SK-N-SH (cell line): ENCODE measurements at regions not wholly inside any gene's neighbourhood (a gene's known extent, or its start where the extent isn't known, plus 50 kb on each side); places are given as distances from the start of the nearest gene placed in this dataset.

Experiments used
- CTCF ChIA-PET: fragments of 300-600, 350-600 bp; formaldehyde crosslinking; extraction: SDS; loops from one replicate; lab custom pipeline; 2021; lab: Yijun Ruan, JAX
- POLR2A ChIA-PET: fragments of 350-600 bp; sonication (Branson Sonifier 250); formaldehyde crosslinking; extraction: SDS; loops from one replicate; lab custom pipeline; 2020; ENCODE audit warnings: antibody characterized with exemption, inconsistent platforms; lab: Yijun Ruan, JAX
- DNase-seq: peaks from one replicate; pipeline ENCODE4 v3.0.0; 2012
- H2AFZ ChIP-seq: fragments of 200-600 bp; sonication (generic); 2 replicates; pipeline ENCODE4 v1.8.1; 2016; ENCODE audit warnings: antibody characterized with exemption, mild to moderate bottlenecking, low read depth
- H3F3A ChIP-seq: fragments of 200-600 bp; sonication (generic); replicated peaks from 2 replicates; pipeline ENCODE3; 2016; ENCODE audit warnings: antibody characterized with exemption, mild to moderate bottlenecking; ENCODE audit not compliant: insufficient read depth
- H3K27ac ChIP-seq, 2 experiments: fragments of 200-500 bp in 1 of 2; fragments of 200-600 bp in 1 of 2; sonication (Bioruptor generic) in 1 of 2; sonication (generic), shearing (Covaris generic) in 1 of 2; 2 replicates each; pipeline versions ENCODE4 v1.5.1 to v1.6.1; 2014 to 2016; ENCODE audit warnings: low read depth in 2 of 2, inconsistent platforms in 1 of 2, low read length in 1 of 2, mild to moderate bottlenecking in 1 of 2, mixed read lengths in 1 of 2
- H3K27me3 ChIP-seq: fragments of 200-600 bp; sonication (generic), shearing (Covaris generic); 2 replicates; pipeline ENCODE4 v1.6.1; 2016; ENCODE audit warnings: mixed run types; ENCODE audit not compliant: insufficient read depth
- H3K36me3 ChIP-seq, 2 experiments: fragments of 200-500 bp in 1 of 2; fragments of 200-600 bp in 1 of 2; sonication (Bioruptor generic) in 1 of 2; sonication (generic) in 1 of 2; replicated peaks in 1 of 2; 2 replicates each; pipeline versions ENCODE3 to v1.5.1; 2014 to 2016; ENCODE audit warnings: low read length in 1 of 2, mild to moderate bottlenecking in 1 of 2; ENCODE audit not compliant: insufficient read depth in 2 of 2, control insufficient read depth in 1 of 2
- H3K4me1 ChIP-seq, 2 experiments: fragments of 200-500 bp in 1 of 2; fragments of 200-600 bp in 1 of 2; sonication (Bioruptor generic) in 1 of 2; sonication (generic), shearing (Covaris generic) in 1 of 2; 2 replicates each; pipeline versions ENCODE4 v1.5.1 to v1.6.1; 2014 to 2016; ENCODE audit warnings: low read depth in 1 of 2, low read length in 1 of 2, mixed run types in 1 of 2; ENCODE audit not compliant: insufficient read depth in 2 of 2, control insufficient read depth in 1 of 2
- H3K4me2 ChIP-seq: fragments of 200-600 bp; sonication (generic), shearing (Covaris generic); 2 replicates; pipeline ENCODE4 v1.6.1; 2017; ENCODE audit warnings: mixed run types
- H3K4me3 ChIP-seq, 2 experiments: fragments of 200-500 bp in 1 of 2; fragments of 200-600 bp in 1 of 2; sonication (Bioruptor generic) in 1 of 2; sonication (generic), shearing (Covaris generic) in 1 of 2; 2 replicates each; pipeline versions ENCODE4 v1.5.1 to v1.8.1; 2014 to 2016; ENCODE audit warnings: low read depth in 2 of 2, inconsistent platforms in 1 of 2, low read length in 1 of 2, mild to moderate bottlenecking in 1 of 2, mixed read lengths in 1 of 2, moderate library complexity in 1 of 2
- H3K79me2 ChIP-seq: fragments of 200-600 bp; sonication (generic); 2 replicates; pipeline ENCODE4 v1.8.1; 2017; ENCODE audit warnings: mild to moderate bottlenecking; ENCODE audit not compliant: insufficient read depth
- H3K9ac ChIP-seq: fragments of 200-600 bp; sonication (generic); 2 replicates; pipeline ENCODE4 v1.6.1; 2017; ENCODE audit warnings: mixed run types
- H3K9me2 ChIP-seq: fragments of 200-600 bp; sonication (generic); 2 replicates; pipeline ENCODE4 v1.6.1; 2017; ENCODE audit warnings: mixed run types
- H3K9me3 ChIP-seq: fragments of 200-600 bp; sonication (generic); 2 replicates; pipeline ENCODE4 v1.6.1; 2017; ENCODE audit warnings: mixed run types, mild to moderate bottlenecking, moderate library complexity
- H4K20me1 ChIP-seq: fragments of 200-600 bp; sonication (generic); 2 replicates; pipeline ENCODE4 v1.6.1; 2017; ENCODE audit warnings: mild to moderate bottlenecking, mixed run types; ENCODE audit not compliant: insufficient read depth
- CHD2 ChIP-seq: fragments of 150-350 bp; IDR thresholded peaks from 2 replicates; pipeline ENCODE4 v1.6.1; 2018; ENCODE audit warnings: low read length; ENCODE audit not compliant: partially characterized antibody
- EZH2phosphoT487 ChIP-seq: fragments of 200-600 bp; sonication (generic); IDR thresholded peaks from 2 replicates; pipeline ENCODE4 v1.6.1; 2017; ENCODE audit warnings: low read depth, mixed run types, mild to moderate bottlenecking, antibody characterized with exemption, moderate library complexity, borderline replicate concordance
- FOXM1 ChIP-seq: IDR thresholded peaks from 2 replicates; pipeline ENCODE4 v1.4.0; 2012; ENCODE audit warnings: low read depth, mild to moderate bottlenecking
- GATA2 ChIP-seq: sonication (generic); formaldehyde crosslinking; IDR thresholded peaks from 2 replicates; pipeline ENCODE4 v1.5.0; 2020; ENCODE audit warnings: mild to moderate bottlenecking, missing genetic modification reagents
- NFIC ChIP-seq: IDR thresholded peaks from 2 replicates; pipeline ENCODE4 v1.4.0; 2012; ENCODE audit warnings: borderline replicate concordance
- PBX3 ChIP-seq: IDR thresholded peaks from 2 replicates; pipeline ENCODE4; 2012
- RCOR1 ChIP-seq: fragments of 150-350 bp; IDR thresholded peaks from 2 replicates; pipeline ENCODE4 v1.6.1; 2017; ENCODE audit warnings: antibody characterized with exemption, low read length
- RFX5 ChIP-seq: IDR thresholded peaks from 2 replicates; pipeline ENCODE4 v1.6.1; 2012; ENCODE audit warnings: mild to moderate bottlenecking, improper control_type of control experiment, low read length
- SIN3A ChIP-seq: IDR thresholded peaks from 2 replicates; pipeline ENCODE4 v1.6.1; 2012; ENCODE audit warnings: low read depth, mild to moderate bottlenecking, low read length, moderate library complexity, borderline replicate concordance
- SMC3 ChIP-seq: IDR thresholded peaks from 2 replicates; pipeline ENCODE4 v1.6.1; 2012; ENCODE audit warnings: low read depth, low read length, improper control_type of control experiment
- USF2 ChIP-seq: fragments of 150-350 bp; IDR thresholded peaks from 2 replicates; pipeline ENCODE4 v1.6.1; 2017; ENCODE audit warnings: antibody characterized with exemption, low read length, low read depth, borderline replicate concordance
- ZBTB33 ChIP-seq: IDR thresholded peaks from 2 replicates; pipeline ENCODE4 v1.4.0; 2012; ENCODE audit warnings: low read depth, borderline replicate concordance
- WGBS: methylation state at CpG from one replicate; pipeline ENCODE4 v1.1.6; 2017; ENCODE audit warnings: low lambda C conversion rate; 5-methylcytosine and 5-hydroxymethylcytosine counted together

- no peak for TF ChIP-seq EZH2phosphoT487
- no peak for TF ChIP-seq RCOR1
- TF ChIP-seq NFIC: no peak
- TF ChIP-seq CHD2: no peak
- no peak for TF ChIP-seq SMC3
- Histone ChIP-seq H2AFZ (no peak overlapping the region), H3K27me3 (no peaks in the 10 kb centered on the region), H3K9me2 (no peaks in the 10 kb centered on the region), H3K4me2 (no peak overlapping the region), H3K36me3 (no peaks in the 10 kb centered on the region), H3K9ac (no peak overlapping the region), H3K4me1 (no peaks in the 10 kb centered on the region), H4K20me1 (no peaks in the 10 kb centered on the region), H3K9me3 (no peaks in the 10 kb centered on the region), H3K79me2 (no peaks in the 10 kb centered on the region), H3K27ac (no peak overlapping the region), H3K4me3 (no peak overlapping the region), H3F3A (no peaks in the 10 kb centered on the region)
- WGBS: 24% methylated on average over 4 of the region's 4 CpGs
- POLR2A ChIA-PET: no interaction called here
- CTCF ChIA-PET: no interaction called here
- no peak for DNase-seq
These were observed 149.2 kb upstream of the TEX13C start for GRCh38 chrX:125170459-125170858.

- Histone ChIP-seq H3K36me3 (no peaks in the 10 kb centered on the region), H3F3A (no peaks in the 10 kb centered on the region), H3K4me1 (no peaks in the 10 kb centered on the region), H3K4me2 (no peak overlapping the region), H3K9ac (no peak overlapping the region), H3K27ac (no peak overlapping the region), H4K20me1 (no peaks in the 10 kb centered on the region), H3K4me3 (no peak overlapping the region), H2AFZ (no peak overlapping the region), H3K9me2 (no peaks in the 10 kb centered on the region), H3K27me3 (no peaks in the 10 kb centered on the region), H3K9me3 (no peaks in the 10 kb centered on the region), H3K79me2 (no peaks in the 10 kb centered on the region)
- TF ChIP-seq CHD2 (no peak), PBX3 (no peak), FOXM1 (no peak), GATA2 (CRISPR knock-in tag) (no peak), USF2 (no peak), RFX5 (no peak), RCOR1 (no peak), EZH2phosphoT487 (no peak), ZBTB33 (no peak), SIN3A (no peak)
- no peak for DNase-seq
- CTCF ChIA-PET: no interaction called here
- POLR2A ChIA-PET: no interaction called here
- WGBS: 8% methylated on average over 5 of the region's 5 CpGs
These were observed 147.1 kb upstream of the TEX13C start for GRCh38 chrX:125172531-125172930.
